HCT116 (cell line): ENCODE measurements at regions not wholly inside any gene's neighbourhood (a gene's known extent, or its start where the extent isn't known, plus 50 kb on each side); places are given as distances from the start of the nearest gene placed in this dataset.
"Not testable (repeated sequence)": the region's sequence is repeated elsewhere in the genome, so short reads cannot be mapped to it uniquely, and the experiment has no call there.

Experiments
- ATF3 ChIP-seq: IDR thresholded peaks from 2 replicates; pipeline ENCODE4 v1.6.1; 2012
- RAD21 ChIP-seq: IDR thresholded peaks from 2 replicates; pipeline ENCODE4 v1.6.1; 2012; ENCODE audit warnings: low read depth, mild to moderate bottlenecking
- REST ChIP-seq: IDR thresholded peaks from 2 replicates; pipeline ENCODE4 v1.6.1; 2012; ENCODE audit warnings: low read depth
- YY1 ChIP-seq: IDR thresholded peaks from 2 replicates; pipeline ENCODE4 v1.6.1; 2011; ENCODE audit warnings: low read length, low read depth, moderate library complexity, mild to moderate bottlenecking; ENCODE audit not compliant: insufficient replicate concordance; ENCODE audit errors: extremely low read depth

GRCh38 chr6:168840932-168841331, 399.9 kb downstream of the SMOC2 start:
- not testable (repeated sequence) for TF ChIP-seq REST, YY1, ATF3, RAD21
